Breast epithelium (tissue), 4 donors: ENCODE measurements at regions not wholly inside any gene's neighbourhood (a gene's known extent, or its start where the extent isn't known, plus 50 kb on each side); places are given as distances from the start of the nearest gene placed in this dataset.

Experiments used
- DNase-seq, 2 donors: peaks; one replicate each; pipeline ENCODE4 v3.0.0-alpha.2; 2019; ENCODE audit warnings: low spot score in 2 of 2
- H3K27ac ChIP-seq, 2 donors: fragments of 200-600 bp; sonication (generic) in 1 of 2; one replicate each; pipeline ENCODE4 v1.5.1; 2016 to 2019; ENCODE audit warnings: mild to moderate bottlenecking in 1 of 2
- H3K27me3 ChIP-seq, 2 donors: fragments of 200-600 bp; sonication (generic) in 1 of 2; one replicate each; pipeline versions ENCODE4 v1.5.1 to v1.6.0; 2017 to 2019; ENCODE audit warnings: control low read depth in 1 of 2, mild to moderate bottlenecking in 1 of 2
- H3K36me3 ChIP-seq: fragments of 200-600 bp; one replicate; pipeline ENCODE4 v1.5.1; 2019
- H3K4me1 ChIP-seq, 2 donors: fragments of 200-600 bp; sonication (generic); one replicate each; pipeline ENCODE4 v1.5.1; 2016 to 2019; ENCODE audit warnings: control low read depth in 1 of 2
- H3K4me3 ChIP-seq, 3 donors: fragments of 200-600 bp; sonication (generic); 1 replicate in 2 of 3; 2 replicates in 1 of 3; pipeline ENCODE4 v1.5.1; 2016 to 2019; ENCODE audit warnings: mild to moderate bottlenecking in 3 of 3, moderate library complexity in 2 of 3
- H3K9me3 ChIP-seq, 2 donors: fragments of 200-600 bp; sonication (generic) in 1 of 2; one replicate each; pipeline ENCODE4 v1.5.1; 2016 to 2019; ENCODE audit warnings: control low read depth in 1 of 2
- POLR2A ChIP-seq: fragments of 450-650 bp; IDR thresholded peaks from one replicate; pipeline ENCODE4 v1.6.1; 2016; ENCODE audit warnings: antibody characterized with exemption, mild to moderate bottlenecking, moderate library complexity
- POLR2AphosphoS5 ChIP-seq, 3 donors: sonication (generic); formaldehyde crosslinking; IDR thresholded peaks; one replicate each; pipeline ENCODE4 v1.6.1; 2017; ENCODE audit warnings: antibody characterized with exemption in 3 of 3
- intact Hi-C: fragments of 100-400 bp; cut with DNase I; formaldehyde crosslinking; loops from one replicate; pipeline ENCODE4 v1.15.1; 2023; ENCODE audit warnings: low total_unique reads
- TF ChIP-seq, protein P1 (sequence below), 3 donors: fragments of 450-650 bp; IDR thresholded peaks; one replicate each; pipeline ENCODE4 v1.5.1; 2016 to 2017; ENCODE audit warnings: antibody characterized with exemption in 3 of 3, mild to moderate bottlenecking in 3 of 3, moderate library complexity in 3 of 3

DNA sequence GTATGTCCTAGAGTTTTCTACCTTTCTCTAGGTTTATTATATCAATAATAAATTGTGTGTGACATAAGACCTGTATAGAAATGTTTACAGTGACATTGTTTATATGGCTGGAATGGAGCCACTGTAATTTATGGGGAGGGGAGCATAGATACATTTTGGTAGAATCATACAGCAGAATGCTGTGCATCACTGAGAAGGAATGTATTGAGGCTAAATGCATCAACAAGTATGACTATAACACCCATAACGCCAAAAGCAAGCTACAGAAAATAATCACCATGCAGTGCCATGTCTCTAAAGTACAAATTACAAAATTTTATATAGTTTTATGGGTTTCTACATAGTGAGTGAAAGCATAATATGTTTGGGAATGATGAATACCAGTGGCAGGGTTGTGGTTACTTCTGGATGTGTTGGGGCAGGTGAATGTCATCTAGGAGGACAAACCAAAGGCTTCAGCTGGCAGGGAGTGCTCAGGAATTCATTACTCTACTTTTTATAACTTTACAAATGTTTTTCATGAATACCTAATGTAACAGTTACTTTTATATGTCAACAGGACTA, 226.0 kb upstream of the NETO1 start:
- H3K36me3 ChIP-seq, result no peaks in the 10 kb centered on the region
- DNase-seq, result no peak
- no peaks in the 10 kb centered on the region for H3K27me3 ChIP-seq
- intact Hi-C loops, result no loop called here
- H3K9me3 ChIP-seq, result peaks cover 0 to 11% of the 10 kb centered on the region in 2 donors
- TF ChIP-seq POLR2AphosphoS5 (IDR thresholded peaks at IDR 0.05) (no peak), POLR2A (no peak)
- TF ChIP-seq, protein P1, sequence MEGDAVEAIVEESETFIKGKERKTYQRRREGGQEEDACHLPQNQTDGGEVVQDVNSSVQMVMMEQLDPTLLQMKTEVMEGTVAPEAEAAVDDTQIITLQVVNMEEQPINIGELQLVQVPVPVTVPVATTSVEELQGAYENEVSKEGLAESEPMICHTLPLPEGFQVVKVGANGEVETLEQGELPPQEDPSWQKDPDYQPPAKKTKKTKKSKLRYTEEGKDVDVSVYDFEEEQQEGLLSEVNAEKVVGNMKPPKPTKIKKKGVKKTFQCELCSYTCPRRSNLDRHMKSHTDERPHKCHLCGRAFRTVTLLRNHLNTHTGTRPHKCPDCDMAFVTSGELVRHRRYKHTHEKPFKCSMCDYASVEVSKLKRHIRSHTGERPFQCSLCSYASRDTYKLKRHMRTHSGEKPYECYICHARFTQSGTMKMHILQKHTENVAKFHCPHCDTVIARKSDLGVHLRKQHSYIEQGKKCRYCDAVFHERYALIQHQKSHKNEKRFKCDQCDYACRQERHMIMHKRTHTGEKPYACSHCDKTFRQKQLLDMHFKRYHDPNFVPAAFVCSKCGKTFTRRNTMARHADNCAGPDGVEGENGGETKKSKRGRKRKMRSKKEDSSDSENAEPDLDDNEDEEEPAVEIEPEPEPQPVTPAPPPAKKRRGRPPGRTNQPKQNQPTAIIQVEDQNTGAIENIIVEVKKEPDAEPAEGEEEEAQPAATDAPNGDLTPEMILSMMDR (IDR thresholded peaks at IDR 0.05), result no peak
- H3K27ac ChIP-seq, result no peak overlapping the region
- H3K4me1 ChIP-seq, result no peaks in the 10 kb centered on the region
- H3K4me3 ChIP-seq, result no peak overlapping the region

DNA sequence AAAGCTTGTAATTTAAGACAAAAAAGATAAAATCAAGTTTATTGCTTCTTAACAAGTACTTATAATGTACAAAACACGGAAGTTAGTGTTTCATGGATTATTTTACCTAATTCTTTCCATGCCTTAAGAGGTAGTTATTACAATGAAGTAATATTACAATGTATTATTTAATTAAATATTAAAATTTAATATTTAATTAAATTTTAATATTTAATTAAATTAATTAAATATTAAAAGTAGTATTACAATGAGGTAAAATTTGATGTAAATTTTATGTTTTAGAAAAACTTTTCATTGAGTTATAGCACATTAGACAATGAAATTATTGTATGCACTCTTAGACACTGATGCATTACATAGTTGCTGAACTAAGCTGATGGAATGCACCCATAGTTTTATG, 220.7 kb upstream of the NETO1 start:
- no peak for DNase-seq
- H3K27ac ChIP-seq, result no peak overlapping the region
- intact Hi-C loops, result no loop called here

DNA sequence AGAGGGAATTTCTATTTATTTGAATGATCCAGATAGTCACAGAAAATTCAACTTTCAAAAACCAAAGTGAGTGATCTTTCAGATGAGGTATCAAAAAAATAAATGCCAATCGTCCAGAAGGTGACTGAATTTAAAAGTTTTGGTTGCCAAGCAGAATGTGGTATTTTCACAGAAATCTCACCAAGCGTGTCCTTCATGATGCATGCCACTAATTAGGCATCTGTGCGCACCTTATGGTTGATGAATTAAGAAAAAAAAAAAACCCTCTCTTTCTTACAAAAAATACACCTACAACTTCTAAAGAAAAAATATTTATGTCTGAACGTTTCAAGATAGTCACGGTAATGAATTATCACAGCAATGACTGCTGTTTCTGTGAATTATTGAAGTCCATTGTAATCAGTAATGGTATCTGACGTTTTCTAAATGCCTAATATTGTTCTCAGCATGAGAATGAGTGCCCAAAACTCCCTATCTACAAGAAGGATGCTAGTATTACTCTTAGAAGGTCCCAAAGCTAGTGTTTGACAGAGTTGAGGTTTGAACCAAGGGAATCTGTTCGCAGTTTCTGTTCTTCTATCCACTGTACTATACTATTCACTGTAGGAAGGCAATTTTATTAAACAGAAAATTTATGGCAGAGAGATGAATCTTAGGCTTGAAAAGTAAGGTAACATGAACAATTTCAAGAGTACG, 219.6 kb upstream of the NETO1 start:
- no peak for DNase-seq
- intact Hi-C loops, result no loop called here

More for the DNA sequence above, 220.7 kb upstream of the NETO1 start:
- H3K36me3 ChIP-seq, result no peaks in the 10 kb centered on the region
- peaks cover 0 to 11% of the 10 kb centered on the region in 2 donors for H3K9me3 ChIP-seq
- H3K4me1 ChIP-seq, result no peaks in the 10 kb centered on the region
- H3K27me3 ChIP-seq, result no peaks in the 10 kb centered on the region
- TF ChIP-seq, protein P1 (IDR thresholded peaks at IDR 0.05), result no peak
- TF ChIP-seq POLR2A, result no peak
- TF ChIP-seq POLR2AphosphoS5 (IDR thresholded peaks at IDR 0.05), result no peak
- no peak overlapping the region for H3K4me3 ChIP-seq

DNA sequence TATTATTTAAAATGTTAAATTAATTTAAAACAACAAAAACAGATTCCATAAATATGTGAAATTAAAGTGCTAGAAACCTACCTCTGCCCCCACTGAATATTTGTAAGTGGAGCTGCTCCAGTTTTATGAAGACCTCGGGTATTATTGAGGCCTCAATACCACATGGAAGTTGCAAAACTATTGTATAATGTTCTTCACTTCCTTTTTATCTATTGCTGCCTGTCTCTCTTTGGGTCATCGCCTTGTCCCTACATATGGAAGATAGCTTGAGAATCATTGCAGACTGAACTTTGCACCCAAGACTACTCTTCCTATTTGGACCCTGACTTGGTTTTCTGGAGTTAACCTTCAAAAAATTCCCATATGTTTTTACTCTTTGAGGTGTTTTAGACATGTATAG, 212.1 kb upstream of the NETO1 start:
- Histone ChIP-seq H3K9me3 (no peaks in the 10 kb centered on the region), H3K27ac (no peak overlapping the region), H3K36me3 (no peaks in the 10 kb centered on the region), H3K4me1 (no peaks in the 10 kb centered on the region), H3K27me3 (no peaks in the 10 kb centered on the region), H3K4me3 (no peak overlapping the region)
- TF ChIP-seq POLR2AphosphoS5 (IDR thresholded peaks at IDR 0.05), result no peak
- TF ChIP-seq POLR2A, result no peak
- TF ChIP-seq, protein P1 (IDR thresholded peaks at IDR 0.05), result no peak
- no peak for DNase-seq
- intact Hi-C loops, result no loop called here

More for the DNA sequence above, 219.6 kb upstream of the NETO1 start:
- H3K36me3 ChIP-seq, result no peaks in the 10 kb centered on the region
- no peaks in the 10 kb centered on the region for H3K27me3 ChIP-seq
- no peak overlapping the region for H3K4me3 ChIP-seq
- TF ChIP-seq POLR2AphosphoS5 (IDR thresholded peaks at IDR 0.05) (no peak), POLR2A (no peak)
- TF ChIP-seq, protein P1 (IDR thresholded peaks at IDR 0.05), result no peak
- H3K9me3 ChIP-seq, result peaks cover 0 to 11% of the 10 kb centered on the region in 2 donors
- H3K27ac ChIP-seq, result no peak overlapping the region
- no peaks in the 10 kb centered on the region for H3K4me1 ChIP-seq

DNA sequence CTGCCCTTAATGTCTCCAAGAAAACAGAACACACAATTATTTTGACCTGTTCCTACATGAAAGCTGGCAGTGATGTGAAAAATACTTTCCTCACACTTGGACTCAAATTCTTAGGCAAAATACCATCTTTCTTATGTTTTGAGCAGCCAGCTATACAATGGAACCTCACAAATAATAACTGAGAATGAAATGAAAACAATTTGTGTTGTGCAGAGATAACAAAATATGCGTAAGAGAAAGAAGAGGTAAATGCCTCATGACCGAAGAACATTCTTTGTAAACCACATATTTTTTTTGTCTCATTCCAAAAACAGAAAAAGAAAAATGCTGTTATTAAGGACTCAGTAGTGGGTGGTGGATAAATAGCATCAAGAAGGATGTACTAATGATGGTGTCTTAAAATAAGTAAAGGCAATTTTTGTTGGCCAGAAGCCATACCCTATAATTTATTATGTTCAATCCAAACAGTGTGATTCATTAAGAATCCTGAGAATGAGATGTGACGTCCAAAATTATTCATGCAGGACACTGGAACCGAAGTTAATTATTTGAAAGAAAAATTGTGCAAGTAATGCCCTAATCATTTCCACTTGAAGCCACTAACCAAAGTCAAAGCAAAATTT, 193.0 kb upstream of the NETO1 start:
- H3K36me3 ChIP-seq, result no peaks in the 10 kb centered on the region
- H3K27ac ChIP-seq, result peak overlapping the region; percentile 7 to 10
- no peak overlapping the region for H3K4me3 ChIP-seq
- intact Hi-C loops, result no loop called here
- H3K4me1 ChIP-seq, result no peaks in the 10 kb centered on the region
- no peak for DNase-seq
- H3K9me3 ChIP-seq, result no peaks in the 10 kb centered on the region
- TF ChIP-seq POLR2AphosphoS5 (IDR thresholded peaks at IDR 0.05) (no peak), POLR2A (no peak)
- TF ChIP-seq, protein P1 (IDR thresholded peaks at IDR 0.05), result no peak
- no peaks in the 10 kb centered on the region for H3K27me3 ChIP-seq
